ENCODE measurements at regions not wholly inside any gene's neighbourhood (a gene's known extent, or its start where the extent isn't known, plus 50 kb on each side); places are given as distances from the start of the nearest gene placed in this dataset.

DNA sequence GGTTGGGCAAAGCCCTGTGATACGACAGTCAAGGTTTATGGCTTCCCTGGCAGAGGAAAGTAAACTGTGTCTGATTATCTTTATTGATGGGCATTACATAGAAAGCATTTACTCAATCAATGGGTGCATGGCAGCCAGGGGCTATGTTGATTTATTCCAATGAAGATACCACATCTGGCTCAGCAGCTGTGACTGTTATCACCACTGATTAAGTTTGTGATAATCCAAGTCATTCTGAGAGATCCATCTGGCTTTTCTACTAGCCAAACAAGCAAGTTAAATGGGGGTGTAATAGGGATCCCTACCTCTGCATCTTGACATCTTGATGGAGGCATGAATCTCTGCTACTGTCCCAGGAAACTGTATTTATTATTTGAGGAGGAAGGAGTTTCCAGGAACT lies 86.7 kb downstream of the KLF6 start:
- TF ChIP-seq, protein P1, sequence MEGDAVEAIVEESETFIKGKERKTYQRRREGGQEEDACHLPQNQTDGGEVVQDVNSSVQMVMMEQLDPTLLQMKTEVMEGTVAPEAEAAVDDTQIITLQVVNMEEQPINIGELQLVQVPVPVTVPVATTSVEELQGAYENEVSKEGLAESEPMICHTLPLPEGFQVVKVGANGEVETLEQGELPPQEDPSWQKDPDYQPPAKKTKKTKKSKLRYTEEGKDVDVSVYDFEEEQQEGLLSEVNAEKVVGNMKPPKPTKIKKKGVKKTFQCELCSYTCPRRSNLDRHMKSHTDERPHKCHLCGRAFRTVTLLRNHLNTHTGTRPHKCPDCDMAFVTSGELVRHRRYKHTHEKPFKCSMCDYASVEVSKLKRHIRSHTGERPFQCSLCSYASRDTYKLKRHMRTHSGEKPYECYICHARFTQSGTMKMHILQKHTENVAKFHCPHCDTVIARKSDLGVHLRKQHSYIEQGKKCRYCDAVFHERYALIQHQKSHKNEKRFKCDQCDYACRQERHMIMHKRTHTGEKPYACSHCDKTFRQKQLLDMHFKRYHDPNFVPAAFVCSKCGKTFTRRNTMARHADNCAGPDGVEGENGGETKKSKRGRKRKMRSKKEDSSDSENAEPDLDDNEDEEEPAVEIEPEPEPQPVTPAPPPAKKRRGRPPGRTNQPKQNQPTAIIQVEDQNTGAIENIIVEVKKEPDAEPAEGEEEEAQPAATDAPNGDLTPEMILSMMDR (IDR thresholded peaks at IDR 0.05; ENCODE audit: low read depth, low read length, poor library complexity, severe bottlenecking), result no peak
- no peak for TF ChIP-seq EZH2phosphoT487 (IDR thresholded peaks at IDR 0.05; ENCODE audit: borderline replicate concordance, low read length)
